ENCODE measurements at regions not wholly inside any gene's neighbourhood (a gene's known extent, or its start where the extent isn't known, plus 50 kb on each side); places are given as distances from the start of the nearest gene placed in this dataset.

DNA sequence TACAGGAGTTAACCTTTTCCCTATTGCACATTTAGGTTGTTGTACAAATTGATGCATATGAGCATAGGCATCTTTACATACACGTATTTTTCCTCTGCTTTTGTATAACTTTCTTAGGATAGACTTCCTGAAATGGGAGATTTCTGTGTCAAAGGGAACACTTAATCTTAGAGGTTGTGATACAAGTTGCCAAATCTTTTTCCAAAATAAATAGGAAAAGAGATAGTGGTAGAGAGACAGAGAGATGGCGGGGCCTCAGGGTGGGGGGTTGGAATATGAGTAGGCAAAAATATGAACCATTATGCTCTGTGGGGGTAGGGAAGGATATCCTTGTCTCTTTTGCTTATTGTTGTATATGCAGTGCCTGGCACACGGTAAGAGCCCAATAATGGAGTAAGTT, 70.7 kb upstream of the UBE2E1 start:
- no peaks in the 10 kb centered on the region for H3K27me3 Mint-ChIP-seq (ENCODE audit: low read depth, unreplicated experiment)
- no peaks in the 10 kb centered on the region for H3K79me2 ChIP-seq (ENCODE audit: insufficient read depth, low read length)
- H3K9me3 ChIP-seq (ENCODE audit: insufficient read depth, low read depth, low read length), result no peaks in the 10 kb centered on the region
- H3K4me2 ChIP-seq (ENCODE audit: low read length), result peak overlapping the region; percentile 4
- H3K36me3 Mint-ChIP-seq (ENCODE audit: low read depth, unreplicated experiment), result no peaks in the 10 kb centered on the region
- H3K4me1 Mint-ChIP-seq (ENCODE audit: low read depth, unreplicated experiment), result peaks cover 16% of the 10 kb centered on the region
- no peaks in the 10 kb centered on the region for H4K20me1 ChIP-seq (ENCODE audit: insufficient read depth, low read length)
- no peak overlapping the region for H3K4me3 Mint-ChIP-seq (ENCODE audit: unreplicated experiment)
- no peak overlapping the region for H3K27ac Mint-ChIP-seq (ENCODE audit: unreplicated experiment)
- no peak overlapping the region for H3K4me3 ChIP-seq (ENCODE audit: insufficient read depth, low read depth, low read length)
- no peak for TF ChIP-seq EZH2 (IDR thresholded peaks at IDR 0.05; ENCODE audit: insufficient read depth, low read length)
- TF ChIP-seq, protein P1, sequence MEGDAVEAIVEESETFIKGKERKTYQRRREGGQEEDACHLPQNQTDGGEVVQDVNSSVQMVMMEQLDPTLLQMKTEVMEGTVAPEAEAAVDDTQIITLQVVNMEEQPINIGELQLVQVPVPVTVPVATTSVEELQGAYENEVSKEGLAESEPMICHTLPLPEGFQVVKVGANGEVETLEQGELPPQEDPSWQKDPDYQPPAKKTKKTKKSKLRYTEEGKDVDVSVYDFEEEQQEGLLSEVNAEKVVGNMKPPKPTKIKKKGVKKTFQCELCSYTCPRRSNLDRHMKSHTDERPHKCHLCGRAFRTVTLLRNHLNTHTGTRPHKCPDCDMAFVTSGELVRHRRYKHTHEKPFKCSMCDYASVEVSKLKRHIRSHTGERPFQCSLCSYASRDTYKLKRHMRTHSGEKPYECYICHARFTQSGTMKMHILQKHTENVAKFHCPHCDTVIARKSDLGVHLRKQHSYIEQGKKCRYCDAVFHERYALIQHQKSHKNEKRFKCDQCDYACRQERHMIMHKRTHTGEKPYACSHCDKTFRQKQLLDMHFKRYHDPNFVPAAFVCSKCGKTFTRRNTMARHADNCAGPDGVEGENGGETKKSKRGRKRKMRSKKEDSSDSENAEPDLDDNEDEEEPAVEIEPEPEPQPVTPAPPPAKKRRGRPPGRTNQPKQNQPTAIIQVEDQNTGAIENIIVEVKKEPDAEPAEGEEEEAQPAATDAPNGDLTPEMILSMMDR (IDR thresholded peaks at IDR 0.05; ENCODE audit: insufficient read depth, low read depth, low read length), result no peak
- no peak overlapping the region for H2AFZ ChIP-seq (ENCODE audit: low read depth, low read length)
- no peaks in the 10 kb centered on the region for H3K27me3 ChIP-seq (ENCODE audit: insufficient read depth, low read length)
- DNase-seq (ENCODE audit: low read depth) (no peak), FAIRE-seq (no peak)
- no peak overlapping the region for H3K27ac ChIP-seq (ENCODE audit: low read depth, low read length)
- no peaks in the 10 kb centered on the region for H3K36me3 ChIP-seq (ENCODE audit: insufficient read depth, low read length)
- no peaks in the 10 kb centered on the region for H3K9me3 Mint-ChIP-seq (ENCODE audit: unreplicated experiment)
- peaks cover 26% of the 10 kb centered on the region for H3K4me1 ChIP-seq (ENCODE audit: insufficient read depth, low read length)
- no peak overlapping the region for H3K9ac ChIP-seq (ENCODE audit: low read length)

DNA sequence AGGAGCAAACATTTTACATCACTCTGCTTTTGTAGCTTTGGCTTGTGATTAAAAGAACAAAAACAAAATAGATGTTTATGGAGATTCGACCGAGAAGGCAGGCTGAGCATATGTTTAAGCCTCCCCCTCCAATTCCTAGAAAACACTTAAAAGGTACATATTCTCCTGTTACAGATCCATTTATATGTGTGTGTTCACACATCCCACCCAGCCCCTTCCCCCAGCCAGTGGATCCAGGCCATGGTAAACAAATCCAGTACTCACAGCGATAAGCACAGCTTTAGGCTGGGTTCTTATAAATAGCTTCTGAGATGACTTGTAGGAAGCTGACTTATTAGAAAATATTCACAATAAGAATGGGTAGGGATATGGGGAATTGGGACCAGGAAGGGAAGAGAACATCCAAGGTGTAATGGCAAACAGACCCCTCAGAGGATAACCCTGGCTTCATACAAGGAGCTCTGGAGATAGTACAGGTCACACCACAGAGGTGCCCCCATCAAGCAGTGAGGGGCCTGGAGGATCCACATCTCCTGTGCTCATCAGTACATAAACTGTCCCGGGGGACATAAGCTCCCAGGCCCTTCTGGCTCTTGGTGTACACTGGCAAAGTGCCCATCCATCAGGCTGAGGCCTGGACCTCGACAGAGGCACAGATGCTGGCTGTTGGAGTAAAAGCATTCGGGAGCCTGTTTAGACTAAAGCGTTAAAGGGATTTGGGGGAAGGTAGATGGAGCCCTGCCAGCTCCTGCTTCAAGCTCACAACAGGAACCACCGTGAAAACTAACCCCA, 70.0 kb upstream of the UBE2E1 start:
- Histone ChIP-seq H3K36me3 (ENCODE audit: insufficient read depth, low read length) (no peaks in the 10 kb centered on the region), H3K9ac (ENCODE audit: low read length) (no peak overlapping the region), H4K20me1 (ENCODE audit: insufficient read depth, low read length) (no peaks in the 10 kb centered on the region), H3K4me1 (ENCODE audit: insufficient read depth, low read length) (peaks cover 32% of the 10 kb centered on the region), H3K27me3 (ENCODE audit: insufficient read depth, low read length) (no peaks in the 10 kb centered on the region), H3K4me2 (ENCODE audit: low read length) (peak overlapping the region; percentile 4), H3K27ac (ENCODE audit: low read depth, low read length) (no peak overlapping the region), H3K9me3 (ENCODE audit: insufficient read depth, low read depth, low read length) (no peaks in the 10 kb centered on the region), H2AFZ (ENCODE audit: low read depth, low read length) (no peak overlapping the region), H3K4me3 (ENCODE audit: insufficient read depth, low read depth, low read length) (no peak overlapping the region), H3K79me2 (ENCODE audit: insufficient read depth, low read length) (no peaks in the 10 kb centered on the region)
- TF ChIP-seq, protein P1 (IDR thresholded peaks at IDR 0.05; ENCODE audit: insufficient read depth, low read depth, low read length), result no peak
- TF ChIP-seq EZH2 (IDR thresholded peaks at IDR 0.05; ENCODE audit: insufficient read depth, low read length), result no peak
- no peak for DNase-seq (ENCODE audit: low read depth)
- Mint-ChIP-seq H3K27me3 (ENCODE audit: low read depth, unreplicated experiment) (no peaks in the 10 kb centered on the region), H3K36me3 (ENCODE audit: low read depth, unreplicated experiment) (no peaks in the 10 kb centered on the region), H3K27ac (ENCODE audit: unreplicated experiment) (no peak overlapping the region), H3K4me1 (ENCODE audit: low read depth, unreplicated experiment) (peaks cover 20% of the 10 kb centered on the region), H3K9me3 (ENCODE audit: unreplicated experiment) (no peaks in the 10 kb centered on the region), H3K4me3 (ENCODE audit: unreplicated experiment) (no peak overlapping the region)
- FAIRE-seq, result no peak

DNA sequence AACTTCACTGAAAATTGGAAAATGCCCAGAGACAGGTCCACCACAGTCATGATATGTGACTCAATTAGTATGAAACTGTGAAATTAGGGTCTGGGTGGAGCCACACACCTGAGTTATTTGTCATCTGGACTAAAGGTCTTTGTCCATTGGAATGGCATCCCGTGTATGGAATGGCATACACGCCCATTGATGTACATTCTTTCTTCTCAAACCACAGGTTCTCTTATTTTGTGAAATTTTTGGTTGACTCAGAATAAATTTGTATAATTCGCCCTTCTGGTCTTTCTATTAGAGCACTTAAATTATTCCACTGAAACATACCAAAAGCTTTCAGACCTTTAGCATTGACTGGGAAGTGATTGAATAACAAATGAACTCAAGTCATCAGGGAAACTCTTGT, 66.8 kb upstream of the UBE2E1 start:
- Histone ChIP-seq H3K9ac (ENCODE audit: low read length) (peak overlapping the region; percentile 12), H3K79me2 (ENCODE audit: insufficient read depth, low read length) (no peaks in the 10 kb centered on the region), H3K27ac (ENCODE audit: low read depth, low read length) (no peak overlapping the region), H3K27me3 (ENCODE audit: insufficient read depth, low read length) (peaks cover 8% of the 10 kb centered on the region), H3K36me3 (ENCODE audit: insufficient read depth, low read length) (no peaks in the 10 kb centered on the region), H3K4me1 (ENCODE audit: insufficient read depth, low read length) (peaks cover 33% of the 10 kb centered on the region), H2AFZ (ENCODE audit: low read depth, low read length) (no peak overlapping the region), H3K4me3 (ENCODE audit: insufficient read depth, low read depth, low read length) (no peak overlapping the region), H3K9me3 (ENCODE audit: insufficient read depth, low read depth, low read length) (no peaks in the 10 kb centered on the region), H3K4me2 (ENCODE audit: low read length) (peak overlapping the region; percentile 67), H4K20me1 (ENCODE audit: insufficient read depth, low read length) (no peaks in the 10 kb centered on the region)
- DNase-seq (ENCODE audit: low read depth) (peak; percentile 40), FAIRE-seq (no peak)
- Mint-ChIP-seq H3K4me1 (ENCODE audit: low read depth, unreplicated experiment) (peaks cover 20% of the 10 kb centered on the region), H3K27me3 (ENCODE audit: low read depth, unreplicated experiment) (peaks cover 18% of the 10 kb centered on the region), H3K4me3 (ENCODE audit: unreplicated experiment) (no peak overlapping the region), H3K9me3 (ENCODE audit: unreplicated experiment) (no peaks in the 10 kb centered on the region), H3K36me3 (ENCODE audit: low read depth, unreplicated experiment) (no peaks in the 10 kb centered on the region), H3K27ac (ENCODE audit: unreplicated experiment) (peak overlapping the region; percentile 67)
- no peak for TF ChIP-seq EZH2 (IDR thresholded peaks at IDR 0.05; ENCODE audit: insufficient read depth, low read length)
- TF ChIP-seq, protein P1 (IDR thresholded peaks at IDR 0.05; ENCODE audit: insufficient read depth, low read depth, low read length), result no peak
